Peyer's patch (tissue), 4 donors: ENCODE measurements at regions not wholly inside any gene's neighbourhood (a gene's known extent, or its start where the extent isn't known, plus 50 kb on each side); places are given as distances from the start of the nearest gene placed in this dataset.

Experiments
- CTCF ChIP-seq, 6 experiments: fragments of 450-650 bp in 4 of 6; fragments of 200-600 bp in 2 of 6; sonication (generic) in 1 of 6; IDR thresholded peaks; one replicate each; pipeline ENCODE4 v1.5.1; 2017 to 2019; ENCODE audit warnings: antibody characterized with exemption in 6 of 6, mild to moderate bottlenecking in 3 of 6, moderate library complexity in 1 of 6
- POLR2A ChIP-seq, 2 donors: fragments of 450-650 bp; IDR thresholded peaks; one replicate each; pipeline ENCODE4 v1.5.1; 2017; ENCODE audit warnings: antibody characterized with exemption in 2 of 2, mild to moderate bottlenecking in 2 of 2, moderate library complexity in 2 of 2

GRCh38 chr4:12965334-12965733 lies 518.8 kb downstream of the RAB28 start:
- no peak for TF ChIP-seq CTCF (IDR thresholded peaks at IDR 0.05)
- no peak for TF ChIP-seq POLR2A (IDR thresholded peaks at IDR 0.05)
